ENCODE measurements at regions not wholly inside any gene's neighbourhood (a gene's known extent, or its start where the extent isn't known, plus 50 kb on each side); places are given as distances from the start of the nearest gene placed in this dataset.

DNA sequence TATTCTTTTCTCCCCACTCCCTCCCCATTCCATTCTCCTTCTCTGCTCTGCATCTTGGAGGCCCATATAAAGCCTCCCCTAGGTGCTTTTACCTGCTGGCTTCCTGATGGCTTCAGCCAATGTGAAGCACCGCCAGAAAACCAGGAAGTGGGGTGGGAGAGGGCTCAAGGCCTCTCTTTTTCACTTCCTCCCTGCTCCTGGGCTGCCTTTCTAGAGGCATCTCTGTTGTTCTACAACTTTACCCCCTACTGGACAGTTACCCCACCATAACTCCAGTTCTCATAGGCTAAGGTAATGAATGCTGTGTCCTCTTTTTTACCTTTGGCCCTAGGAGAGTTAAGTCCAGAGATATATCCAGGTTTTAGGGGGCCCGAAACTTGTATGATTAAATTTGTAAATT lies 62.4 kb upstream of the PPARGC1A start:
- TF ChIP-seq, protein P1, sequence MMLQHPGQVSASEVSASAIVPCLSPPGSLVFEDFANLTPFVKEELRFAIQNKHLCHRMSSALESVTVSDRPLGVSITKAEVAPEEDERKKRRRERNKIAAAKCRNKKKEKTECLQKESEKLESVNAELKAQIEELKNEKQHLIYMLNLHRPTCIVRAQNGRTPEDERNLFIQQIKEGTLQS (IDR thresholded peaks at IDR 0.05) = no peak
- TF ChIP-seq CTCF (IDR thresholded peaks at IDR 0.05; ENCODE audit: low read depth, low read length, missing input control) (no peak), GABPA (IDR thresholded peaks at IDR 0.05 in 1 of 2, conservative IDR thresholded peaks at IDR 0.05 in 1 of 2) (no peak), HNF4G (IDR thresholded peaks at IDR 0.05) (no peak), RAD21 (IDR thresholded peaks at IDR 0.05) (no peak), YY1 (IDR thresholded peaks at IDR 0.05) (no peak), REST (IDR thresholded peaks at IDR 0.05) (no peak)
- TF ChIP-seq, protein P2, sequence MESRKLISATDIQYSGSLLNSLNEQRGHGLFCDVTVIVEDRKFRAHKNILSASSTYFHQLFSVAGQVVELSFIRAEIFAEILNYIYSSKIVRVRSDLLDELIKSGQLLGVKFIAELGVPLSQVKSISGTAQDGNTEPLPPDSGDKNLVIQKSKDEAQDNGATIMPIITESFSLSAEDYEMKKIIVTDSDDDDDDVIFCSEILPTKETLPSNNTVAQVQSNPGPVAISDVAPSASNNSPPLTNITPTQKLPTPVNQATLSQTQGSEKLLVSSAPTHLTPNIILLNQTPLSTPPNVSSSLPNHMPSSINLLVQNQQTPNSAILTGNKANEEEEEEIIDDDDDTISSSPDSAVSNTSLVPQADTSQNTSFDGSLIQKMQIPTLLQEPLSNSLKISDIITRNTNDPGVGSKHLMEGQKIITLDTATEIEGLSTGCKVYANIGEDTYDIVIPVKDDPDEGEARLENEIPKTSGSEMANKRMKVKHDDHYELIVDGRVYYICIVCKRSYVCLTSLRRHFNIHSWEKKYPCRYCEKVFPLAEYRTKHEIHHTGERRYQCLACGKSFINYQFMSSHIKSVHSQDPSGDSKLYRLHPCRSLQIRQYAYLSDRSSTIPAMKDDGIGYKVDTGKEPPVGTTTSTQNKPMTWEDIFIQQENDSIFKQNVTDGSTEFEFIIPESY (IDR thresholded peaks at IDR 0.05) = no peak
- TF ChIP-seq, protein P3, sequence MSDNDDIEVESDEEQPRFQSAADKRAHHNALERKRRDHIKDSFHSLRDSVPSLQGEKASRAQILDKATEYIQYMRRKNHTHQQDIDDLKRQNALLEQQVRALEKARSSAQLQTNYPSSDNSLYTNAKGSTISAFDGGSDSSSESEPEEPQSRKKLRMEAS (IDR thresholded peaks at IDR 0.05) = no peak
